HG03159 (cell line): ENCODE measurements at regions not wholly inside any gene's neighbourhood (a gene's known extent, or its start where the extent isn't known, plus 50 kb on each side); places are given as distances from the start of the nearest gene placed in this dataset.
"Not testable (repeated sequence)": the region's sequence is repeated elsewhere in the genome, so short reads cannot be mapped to it uniquely, and the experiment has no call there.

Experiments used
- ATAC-seq: cut with Tn5 transposase; IDR thresholded peaks from one replicate; pipeline ENCODE4 v1.9.1; 2021; ENCODE audit warnings: mild to moderate bottlenecking, moderate library complexity; ENCODE audit not compliant: unreplicated experiment

DNA sequence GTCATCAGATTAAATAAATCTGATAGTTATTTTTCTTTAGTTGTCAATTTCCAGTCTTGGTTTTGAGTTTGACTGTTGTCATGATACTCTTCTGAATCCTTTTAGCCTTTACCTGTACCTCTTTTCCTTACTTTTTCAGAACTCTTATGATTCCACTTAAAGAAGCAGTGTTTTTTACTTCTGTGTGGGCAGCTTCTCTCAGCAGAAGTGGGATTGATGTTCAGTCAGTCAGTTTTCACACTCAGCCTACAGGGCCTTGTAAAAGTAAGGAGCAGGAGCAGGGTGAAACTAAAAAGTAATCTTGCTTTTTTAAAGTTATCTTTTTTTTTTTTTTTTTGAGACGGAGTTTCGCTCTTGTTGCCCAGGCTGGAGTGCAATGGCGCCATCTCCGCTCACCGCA is 75.1 kb downstream of the HAUS1 start:
- ATAC-seq: no peak

DNA sequence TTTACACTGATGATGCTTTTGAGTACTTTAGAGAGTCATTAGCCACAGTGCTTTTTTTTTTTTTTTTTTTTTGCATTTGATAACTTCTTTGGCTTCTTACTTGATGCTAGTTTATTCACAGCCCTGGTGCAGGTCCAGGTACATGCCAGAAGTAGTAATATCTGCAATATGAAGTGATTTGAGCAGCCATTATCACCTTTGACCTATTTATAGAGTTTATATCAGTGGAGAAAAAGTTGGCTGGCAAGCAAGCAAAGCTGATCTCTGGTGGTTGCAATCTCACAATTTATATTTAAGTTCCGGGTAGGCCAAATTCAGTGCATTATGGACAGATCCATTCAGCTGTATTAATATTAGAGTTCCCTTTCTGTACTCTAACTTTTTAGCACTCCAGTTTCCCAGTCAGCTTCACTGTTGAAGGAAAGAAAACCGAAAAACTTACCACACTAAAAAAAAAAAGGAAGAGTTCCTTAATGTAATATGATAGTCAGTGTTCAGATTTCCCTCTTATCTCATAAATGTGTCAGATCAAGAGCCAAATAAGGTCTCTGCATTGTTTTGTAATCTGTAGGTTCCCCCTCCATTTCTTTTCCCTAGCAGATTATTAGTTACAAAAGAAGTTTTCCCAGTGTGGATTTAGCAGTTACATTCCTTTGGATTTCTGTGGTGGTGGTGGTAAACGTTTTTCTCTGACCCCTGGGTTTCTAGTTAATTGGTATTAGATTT is 78.6 kb downstream of the HAUS1 start:
- no peak for ATAC-seq

DNA sequence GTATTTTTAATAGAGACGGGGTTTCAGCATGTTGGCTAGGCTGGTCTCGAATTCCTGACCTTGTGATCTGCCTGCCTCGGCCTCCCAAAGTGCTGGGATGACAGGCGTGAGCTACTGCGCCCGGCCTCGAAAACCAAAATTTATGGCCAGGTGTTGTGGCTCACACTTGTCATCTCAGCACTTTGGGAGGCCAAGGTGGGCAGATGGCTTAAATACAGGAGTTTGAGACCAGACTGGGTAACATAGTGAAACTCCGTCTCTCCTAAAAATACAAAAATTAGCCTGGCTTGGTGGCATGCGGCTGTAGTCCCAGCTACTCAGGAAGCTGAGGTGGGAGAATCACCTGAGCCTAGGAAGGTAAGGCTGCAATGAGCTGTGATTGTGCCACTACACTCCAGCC is 80.1 kb downstream of the HAUS1 start:
- ATAC-seq: not testable (repeated sequence)

DNA sequence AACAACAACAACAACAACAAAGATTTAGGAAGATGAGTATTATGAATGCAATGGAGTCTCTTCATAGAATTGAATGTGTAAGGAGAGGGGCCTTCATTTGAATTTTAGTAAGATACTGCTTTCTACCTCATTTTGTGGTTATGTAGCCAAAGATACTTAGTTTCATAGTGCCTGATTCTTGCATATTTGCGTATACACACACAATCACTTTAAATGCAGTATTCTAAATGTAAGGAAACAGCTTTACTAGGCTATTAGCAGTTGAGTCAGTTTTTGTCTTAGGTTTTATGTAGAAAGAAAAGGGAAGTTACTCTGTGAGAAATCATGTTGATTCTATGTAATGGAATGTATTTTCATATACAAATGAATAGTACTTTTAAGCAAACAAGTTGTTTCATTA is 80.5 kb downstream of the HAUS1 start:
- ATAC-seq: no peak

DNA sequence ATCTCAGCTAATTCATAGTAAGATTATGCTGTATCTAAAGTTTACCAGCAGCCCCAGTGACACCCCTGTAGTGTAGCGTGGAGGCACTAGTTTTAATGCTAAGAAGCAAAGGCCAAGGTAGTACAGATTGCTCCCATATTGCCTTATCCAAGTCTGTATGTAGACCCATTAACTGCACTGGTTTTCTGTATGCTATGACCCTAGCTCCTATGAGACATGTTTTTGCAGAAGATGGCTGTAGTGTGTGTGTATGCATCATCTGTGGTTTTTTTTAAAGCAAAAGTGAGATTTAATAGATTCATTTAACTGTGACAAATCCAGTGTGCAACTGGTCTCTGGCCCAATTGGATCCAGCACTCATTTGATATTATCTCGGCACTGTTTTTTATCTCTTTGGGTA is 86.5 kb downstream of the HAUS1 start:
- ATAC-seq: no peak

DNA sequence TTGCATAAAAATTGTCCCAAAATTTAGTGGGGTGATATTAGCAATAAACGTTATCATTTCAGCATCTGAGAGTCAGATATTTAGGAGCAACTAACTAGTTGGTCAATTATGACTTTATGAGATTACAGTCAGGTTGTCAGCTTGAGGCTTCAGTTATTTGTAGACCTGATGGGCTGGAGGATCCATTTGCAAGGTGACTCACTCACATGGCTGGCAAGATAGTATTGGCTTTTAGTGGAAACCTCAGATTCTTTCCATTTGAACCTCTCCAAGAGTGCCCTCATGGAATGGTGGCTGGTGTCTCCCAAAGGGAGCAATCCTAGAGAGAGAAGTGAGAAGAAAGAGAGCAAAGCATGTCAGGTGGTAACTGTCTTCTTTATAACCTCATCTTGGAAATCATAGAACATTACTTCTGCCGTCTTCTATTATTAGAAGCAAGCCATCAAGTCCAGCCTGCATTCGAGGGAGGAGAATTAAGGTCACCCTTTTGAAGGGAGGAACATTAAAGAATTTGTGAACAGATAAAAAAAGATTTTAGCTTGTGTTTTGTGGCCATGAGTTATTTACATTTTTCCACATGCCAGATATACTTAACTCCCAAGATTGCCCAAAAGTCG is 92.5 kb downstream of the HAUS1 start:
- no peak for ATAC-seq

DNA sequence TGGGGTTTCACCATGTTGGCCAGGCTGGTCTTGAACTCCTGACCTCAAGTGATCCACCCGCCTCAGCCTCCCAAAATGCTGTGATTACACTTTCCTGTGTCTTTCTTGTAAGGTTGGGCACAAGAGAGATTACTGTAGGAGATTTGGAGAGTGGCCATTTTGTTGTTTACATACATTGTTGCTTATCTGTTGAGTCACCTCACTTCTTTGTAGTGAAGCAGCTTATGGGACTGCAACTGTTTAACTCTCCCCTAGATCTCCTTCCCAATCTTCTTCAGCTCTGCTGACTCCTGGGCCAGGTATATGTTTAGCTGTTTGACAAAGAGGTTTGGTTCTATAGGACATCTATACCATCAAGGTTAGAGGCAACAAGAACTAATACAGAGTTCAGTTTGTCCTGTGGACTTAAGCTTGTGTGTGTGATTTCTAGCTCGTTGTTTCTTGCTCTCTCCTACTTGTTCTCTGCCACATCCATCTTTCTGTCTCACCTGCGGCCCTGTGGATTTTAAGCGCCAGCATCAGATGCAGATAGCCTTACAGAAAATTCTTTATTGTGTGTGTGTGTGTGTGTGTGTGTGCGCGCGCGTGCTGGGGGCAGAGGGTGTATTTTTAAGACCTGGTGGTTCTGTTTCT is 95.4 kb downstream of the HAUS1 start:
- no peak for ATAC-seq

DNA sequence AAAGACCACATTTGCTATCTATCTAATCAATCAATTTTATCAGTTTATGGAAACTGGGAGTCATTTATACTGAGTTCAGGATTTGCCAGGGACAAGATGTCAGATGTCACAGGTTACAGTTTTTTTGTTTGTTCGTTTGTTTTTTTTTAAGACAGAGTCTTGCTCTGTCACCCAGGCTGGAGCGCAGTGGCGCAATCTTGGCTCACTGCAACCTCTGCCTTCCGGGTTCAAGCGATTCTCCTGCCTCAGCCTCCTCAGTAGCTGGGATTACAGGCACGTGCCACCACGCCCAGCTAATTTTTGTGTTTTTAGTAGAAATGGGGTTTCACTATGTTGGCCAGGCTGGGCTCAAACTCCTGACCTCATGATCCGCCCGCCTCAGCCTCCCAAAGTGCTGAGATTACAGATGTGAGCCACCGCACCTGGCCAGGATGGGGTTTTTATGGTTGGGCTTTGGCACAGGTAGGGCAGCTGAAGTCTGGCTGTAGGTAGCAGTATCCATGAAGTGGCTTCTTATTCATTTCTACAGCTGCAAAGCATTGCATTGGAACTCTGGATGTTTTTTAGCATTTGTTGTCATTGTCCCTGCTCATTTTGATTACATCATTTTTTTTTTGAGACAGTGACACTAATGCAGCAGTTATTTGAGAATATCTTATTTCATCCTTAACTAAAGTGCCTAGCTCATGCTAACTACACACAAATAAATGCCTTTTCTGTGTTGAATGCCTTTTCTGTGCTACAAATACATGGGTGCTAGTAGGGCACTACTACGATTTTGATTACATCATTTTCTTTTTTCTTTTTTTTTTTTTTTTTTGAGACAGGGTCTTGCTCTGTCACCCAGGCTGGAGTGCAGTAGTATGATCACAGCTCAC is 96.2 kb downstream of the HAUS1 start:
- not testable (repeated sequence) for ATAC-seq

DNA sequence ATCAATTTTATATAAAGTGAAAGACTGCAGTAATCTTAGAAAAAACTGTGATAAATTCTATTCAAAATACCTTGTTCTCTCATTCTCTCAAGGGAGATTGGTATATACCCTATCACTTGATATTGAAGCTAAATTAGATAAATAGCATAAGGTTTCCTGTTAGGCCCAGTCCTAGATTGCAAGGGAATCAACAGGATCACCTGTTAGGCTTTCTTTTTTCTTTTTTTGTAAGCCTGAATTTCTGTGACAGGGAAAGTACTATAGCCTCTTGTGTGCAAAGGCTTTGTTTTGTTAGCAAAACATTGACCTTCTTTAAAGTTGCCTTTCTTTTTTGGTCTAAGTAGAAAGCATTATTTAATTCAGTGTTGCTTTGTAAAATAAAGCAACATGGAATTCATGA is 100.0 kb downstream of the HAUS1 start:
- no peak for ATAC-seq

DNA sequence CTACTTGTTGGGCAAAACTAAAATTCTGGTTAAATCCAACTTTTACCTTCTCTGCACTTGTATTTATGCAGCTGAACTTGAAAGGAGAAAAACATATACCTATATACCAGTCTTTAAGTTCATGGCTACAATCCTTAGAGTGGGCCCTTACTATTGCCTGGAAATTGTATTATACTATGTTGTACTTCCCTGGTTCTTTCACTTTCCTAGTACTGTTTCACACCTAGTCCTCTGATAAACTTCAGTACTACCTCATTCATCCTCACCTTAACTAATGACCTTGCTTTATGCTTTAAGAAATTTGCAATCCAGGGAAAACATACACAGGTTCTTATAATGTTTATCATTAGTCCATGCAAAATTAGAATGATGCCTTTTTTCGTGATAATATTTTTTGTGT is 103.8 kb downstream of the HAUS1 start:
- no peak for ATAC-seq

DNA sequence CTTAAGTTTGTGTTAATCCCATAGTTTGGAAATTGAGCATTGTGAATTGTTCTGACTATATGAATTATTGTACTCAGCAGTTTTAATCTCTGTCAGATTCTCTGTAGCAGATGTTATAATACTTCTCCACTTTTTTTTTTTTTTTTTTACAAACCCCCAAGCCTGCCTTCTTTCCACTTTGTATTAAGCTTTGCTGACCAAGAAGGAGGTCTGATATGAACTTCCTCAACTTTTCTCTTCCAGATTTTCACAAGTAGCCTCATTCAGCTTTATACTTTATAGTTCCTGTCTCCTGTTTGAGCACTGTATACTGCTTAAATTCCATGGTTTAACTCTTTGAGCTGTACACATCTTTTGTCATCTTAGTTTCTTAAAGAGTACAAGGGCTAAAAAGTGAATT is 105.0 kb downstream of the HAUS1 start:
- ATAC-seq: no peak

DNA sequence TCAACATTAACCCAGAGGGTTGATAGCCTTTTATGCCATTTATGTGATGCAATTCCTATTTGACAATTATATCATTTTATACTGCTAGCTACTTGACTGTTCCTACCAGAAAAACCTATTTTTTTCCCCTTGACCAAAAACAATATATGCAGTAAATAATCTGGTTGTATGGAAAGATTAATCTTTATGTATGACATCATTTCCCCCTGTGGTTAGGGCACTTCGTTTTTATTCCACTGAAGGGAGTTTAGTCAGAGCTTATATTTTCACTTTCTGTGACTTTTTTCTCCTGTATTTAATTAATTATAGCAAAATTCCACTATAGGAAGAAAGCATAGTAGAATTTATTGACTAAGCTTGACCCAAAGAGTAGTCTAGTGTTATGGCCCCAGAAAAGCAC is 107.6 kb downstream of the HAUS1 start:
- ATAC-seq: no peak

DNA sequence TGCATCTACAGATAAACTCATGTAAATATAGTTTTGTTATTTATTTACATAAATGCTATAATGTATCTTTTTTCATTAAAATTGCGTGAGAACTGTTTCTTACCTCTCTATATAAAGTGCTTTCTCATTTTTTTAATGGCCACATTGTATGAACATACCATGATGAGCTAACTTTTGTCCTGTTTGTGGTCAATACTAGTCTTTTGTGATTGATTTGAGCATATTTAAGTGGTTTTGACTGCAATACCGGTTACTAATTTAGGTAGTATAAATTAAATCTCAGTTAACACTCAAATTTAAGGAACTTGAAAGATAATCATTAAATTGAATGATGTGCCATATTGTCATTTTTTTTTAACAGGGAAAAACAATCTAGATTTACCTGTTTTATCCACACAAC is 108.2 kb downstream of the HAUS1 start:
- no peak for ATAC-seq

DNA sequence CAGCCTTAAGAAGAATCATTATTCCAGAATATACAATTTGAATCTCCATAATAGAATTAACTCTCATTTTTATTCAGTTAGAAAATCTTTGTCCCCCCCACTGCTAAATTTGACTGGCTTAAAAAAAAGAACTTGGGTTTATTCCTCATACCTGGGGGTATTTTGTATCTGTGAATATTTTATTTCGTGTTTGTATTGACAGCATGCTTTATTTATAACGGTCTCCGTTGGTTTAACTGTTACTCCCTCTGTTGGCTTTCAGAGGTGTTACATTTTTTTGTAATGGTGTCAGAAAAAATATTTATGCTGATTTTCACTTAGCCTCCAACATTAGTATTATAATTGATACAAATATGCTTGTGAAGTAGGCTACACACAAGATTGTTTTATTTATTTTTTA is 109.1 kb downstream of the HAUS1 start:
- ATAC-seq: no peak

DNA sequence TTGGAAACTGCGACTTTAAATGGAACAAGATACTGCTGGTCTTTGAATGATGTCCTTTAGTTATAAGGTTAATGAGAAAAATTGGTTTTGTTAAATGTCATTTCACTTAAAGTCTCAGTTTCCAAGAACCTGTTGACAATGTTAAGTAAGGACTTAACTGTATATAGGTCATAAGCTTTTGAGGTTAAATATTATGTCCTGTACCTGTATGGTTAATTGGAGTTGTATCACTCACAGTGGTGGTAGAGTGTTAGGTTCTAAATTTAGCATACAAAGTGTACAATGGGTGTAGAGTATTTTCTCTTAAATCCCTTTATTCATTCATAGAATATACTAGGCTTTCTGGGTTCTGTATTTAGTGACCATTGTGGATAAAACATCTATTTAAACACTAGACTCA is 110.2 kb downstream of the HAUS1 start:
- ATAC-seq: no peak

DNA sequence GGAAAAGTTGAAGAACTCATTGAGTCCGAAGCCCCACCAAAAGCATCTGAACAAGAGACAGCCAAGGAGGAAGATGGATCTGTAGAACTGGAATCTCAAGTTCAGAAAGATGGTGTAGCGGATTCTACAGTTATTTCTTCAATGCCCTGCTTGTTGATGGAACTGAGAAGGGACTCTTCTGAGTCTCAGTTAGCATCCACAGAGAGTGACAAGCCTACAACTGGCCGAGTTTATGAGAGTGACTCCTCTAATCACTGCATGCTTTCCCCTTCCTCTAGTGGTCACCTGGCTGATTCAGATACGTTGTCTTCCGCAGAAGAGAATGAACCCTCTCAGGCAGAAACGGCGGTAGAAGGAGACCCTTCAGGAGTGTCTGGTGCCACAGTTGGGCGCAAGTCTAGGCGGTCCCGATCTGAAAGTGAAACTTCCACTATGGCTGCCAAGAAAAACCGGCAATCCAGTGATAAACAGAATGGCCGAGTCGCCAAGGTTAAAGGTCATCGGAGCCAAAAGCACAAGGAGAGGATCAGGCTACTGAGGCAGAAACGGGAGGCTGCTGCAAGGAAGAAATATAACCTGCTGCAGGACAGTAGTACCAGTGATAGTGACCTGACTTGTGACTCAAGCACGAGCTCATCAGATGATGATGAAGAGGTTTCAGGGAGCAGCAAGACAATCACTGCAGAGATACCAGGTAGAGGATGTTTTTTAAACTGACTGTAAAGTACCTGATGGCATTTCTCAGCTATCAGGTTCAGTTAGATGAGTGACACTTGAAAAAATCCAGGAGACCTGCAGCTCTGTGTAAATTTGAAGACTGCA is 111.9 kb downstream of the HAUS1 start:
- ATAC-seq: no peak

DNA sequence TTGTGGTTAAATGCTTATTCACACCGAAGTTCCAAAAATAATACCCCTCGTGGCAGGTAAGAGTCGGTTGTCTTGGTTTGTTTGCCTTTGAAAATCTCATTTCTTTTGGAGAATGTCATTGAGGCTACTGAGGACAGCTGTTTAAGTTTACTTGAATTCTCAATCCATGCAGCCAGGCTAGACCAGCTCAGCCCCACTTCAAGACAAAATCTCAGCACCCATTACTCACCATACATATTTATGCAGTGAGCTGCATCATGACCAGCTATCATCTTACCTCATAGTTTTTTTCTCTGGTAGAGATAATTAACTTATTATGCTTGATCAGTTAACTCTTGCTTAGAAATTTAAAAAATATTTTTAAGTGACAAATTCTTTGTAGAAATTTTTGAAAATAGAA is 115.9 kb downstream of the HAUS1 start:
- no peak for ATAC-seq

DNA sequence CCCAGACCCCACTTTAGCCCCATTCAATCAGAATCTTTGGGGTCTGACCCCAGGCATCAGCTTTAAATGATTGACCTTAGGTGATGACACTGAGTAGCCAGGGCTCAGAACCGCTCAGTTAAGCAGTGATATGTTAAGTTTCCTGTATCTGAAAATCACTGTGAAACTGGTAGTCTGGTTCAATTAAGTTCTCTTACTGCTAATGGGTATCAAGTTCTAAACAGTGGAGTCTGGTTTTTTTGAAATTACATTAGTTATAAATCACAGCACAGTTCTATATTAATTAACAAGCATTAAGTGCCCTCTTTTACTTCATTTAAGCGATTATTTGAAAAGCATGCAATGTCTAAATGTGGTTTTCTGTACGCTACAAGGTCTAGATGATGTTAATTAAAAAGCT is 117.9 kb downstream of the HAUS1 start:
- no peak for ATAC-seq

DNA sequence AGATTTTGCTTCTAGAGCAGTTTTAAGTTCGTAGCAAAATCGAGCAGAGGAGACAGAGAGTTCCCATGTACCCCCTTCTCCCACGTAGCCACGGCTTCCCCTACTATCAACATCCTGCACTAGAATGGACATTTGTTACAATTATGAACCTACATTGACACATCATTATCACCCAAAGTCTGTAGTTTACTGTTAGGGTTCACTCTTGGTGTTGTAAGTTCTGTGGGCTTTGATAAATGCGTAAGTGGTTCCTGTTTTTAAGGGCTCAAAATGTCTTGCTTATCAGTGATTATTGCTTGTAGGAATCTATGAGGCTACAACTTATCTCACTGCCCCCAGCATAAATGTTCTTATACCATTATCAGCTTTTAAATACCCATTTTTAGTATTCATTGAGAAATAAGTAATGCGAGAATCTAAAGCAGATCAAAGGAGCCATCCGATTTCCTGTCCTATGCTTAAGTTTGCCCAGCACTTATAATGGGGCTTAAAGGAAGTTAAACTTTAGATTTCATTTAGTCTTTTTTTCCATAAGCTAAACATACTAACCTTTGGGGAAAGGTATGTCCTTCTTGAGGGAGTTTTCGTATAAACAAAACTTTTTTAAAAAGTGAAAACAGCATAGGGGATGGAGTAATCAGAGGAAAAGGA is 118.7 kb downstream of the HAUS1 start:
- ATAC-seq: no peak

DNA sequence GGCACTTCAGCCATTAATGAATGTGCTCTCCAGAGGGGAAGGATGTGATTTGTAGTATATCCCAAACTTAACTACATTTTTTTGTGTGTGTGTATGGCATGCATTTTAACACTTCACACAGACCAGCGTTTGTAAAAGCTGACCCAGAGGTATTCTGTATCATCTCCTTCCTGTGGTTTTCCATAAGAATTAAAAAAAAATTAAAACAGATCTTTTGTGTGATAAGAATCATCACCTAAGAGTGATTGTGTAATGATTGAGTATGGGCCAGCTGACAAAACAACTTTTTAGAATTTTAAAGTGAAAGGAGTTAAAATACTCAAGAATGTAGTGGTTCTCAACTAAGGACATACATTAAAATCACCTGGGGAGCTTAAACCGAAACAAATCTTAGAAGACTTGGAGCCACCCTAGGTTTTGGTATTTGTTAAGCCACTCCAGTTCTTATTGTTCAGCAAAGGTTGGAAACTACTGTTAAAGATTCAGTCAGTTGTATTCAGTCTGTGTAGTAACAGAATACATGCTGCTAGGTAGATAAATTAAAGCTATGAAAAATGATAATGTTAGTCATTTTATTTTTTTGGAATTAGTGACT is 120.1 kb downstream of the HAUS1 start:
- no peak for ATAC-seq
